Activated T-cell treated with anti-CD3 and anti-CD28 coated beads, Interleukin-2, amount 50 U/mL, for 48 hours (primary cell): ENCODE measurements at regions not wholly inside any gene's neighbourhood (a gene's known extent, or its start where the extent isn't known, plus 50 kb on each side); places are given as distances from the start of the nearest gene placed in this dataset.

Experiments
- DNase-seq, 2 experiments: peaks; one replicate each; pipeline ENCODE4 v3.0.0-alpha.2; 2020

DNA sequence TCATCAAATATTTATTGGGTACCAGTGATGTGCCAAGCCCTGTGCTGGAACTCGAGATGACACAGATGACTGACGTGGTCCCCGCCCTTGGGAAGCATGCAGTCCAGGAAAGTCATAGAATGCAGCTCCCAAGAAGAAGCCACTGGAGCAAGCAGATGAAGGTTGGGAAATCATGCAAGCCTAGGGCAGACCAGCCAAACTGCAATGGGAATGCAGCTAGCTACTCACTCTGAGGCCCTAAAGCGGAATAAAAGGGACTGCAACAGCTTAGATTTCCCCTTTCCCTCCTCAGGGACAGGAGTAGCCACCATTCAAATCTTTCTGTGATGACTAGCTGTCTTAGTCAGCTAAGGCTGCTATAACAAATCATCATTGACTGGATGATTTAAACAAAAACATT, 152.2 kb downstream of the MAFB start:
- DNase-seq: no peak

DNA sequence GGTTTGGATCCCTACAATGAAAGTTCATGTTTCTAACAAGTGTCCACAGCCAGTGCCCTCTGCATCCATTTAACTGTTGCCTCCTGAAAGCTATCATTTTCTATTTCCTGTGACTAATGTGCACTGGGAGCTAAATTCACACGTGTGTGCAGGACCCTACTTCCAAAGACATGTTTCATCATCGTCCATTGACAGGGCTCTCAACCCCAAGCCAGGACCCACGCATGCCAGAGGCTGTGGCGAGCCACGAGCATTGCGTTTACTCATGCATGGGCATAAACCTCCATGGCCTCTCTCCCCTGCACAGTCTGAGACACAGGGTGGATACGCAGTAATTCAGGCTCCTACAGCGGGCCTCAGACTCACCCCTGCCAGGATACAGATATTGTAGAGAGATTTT, 153.2 kb downstream of the MAFB start:
- DNase-seq: no peak

DNA sequence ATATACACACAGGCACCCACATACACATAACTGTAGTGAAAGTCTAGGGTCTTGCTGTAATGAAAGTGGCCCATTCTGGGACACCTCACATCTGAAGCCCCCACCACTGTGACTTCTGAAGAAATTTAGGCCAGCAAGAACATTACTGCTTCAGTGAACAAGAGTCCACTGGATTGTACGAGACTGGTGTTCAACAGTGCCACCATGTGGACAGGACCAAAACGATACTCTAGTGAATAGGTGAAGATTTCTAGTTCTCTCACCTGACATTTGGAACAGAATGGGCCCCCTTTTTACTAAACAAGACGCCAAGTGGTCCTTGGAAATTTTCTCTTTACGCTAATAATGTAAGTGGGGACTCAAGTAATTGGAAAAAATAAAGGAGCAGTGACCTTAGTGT, 156.9 kb downstream of the MAFB start:
- peak; percentile 31 to 35 for DNase-seq

DNA sequence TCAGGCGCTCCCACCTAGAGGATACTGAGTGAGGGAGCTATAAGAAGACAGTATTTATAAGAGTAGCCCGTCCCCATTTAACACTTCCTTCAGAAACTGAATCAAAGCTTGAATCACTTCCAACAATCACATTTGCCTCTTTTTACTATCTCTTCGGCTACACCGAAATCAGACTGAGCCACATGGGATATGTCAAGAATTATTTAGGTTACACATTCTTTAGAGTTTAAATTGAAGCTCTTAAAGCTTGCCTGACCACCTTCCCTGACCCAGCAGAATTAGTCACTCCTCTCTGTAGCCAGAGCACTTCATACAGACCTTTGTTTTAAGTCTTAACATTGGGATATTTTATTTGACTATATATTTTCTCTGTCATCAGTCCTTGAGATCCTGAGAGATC, 163.7 kb downstream of the MAFB start:
- DNase-seq: no peak

DNA sequence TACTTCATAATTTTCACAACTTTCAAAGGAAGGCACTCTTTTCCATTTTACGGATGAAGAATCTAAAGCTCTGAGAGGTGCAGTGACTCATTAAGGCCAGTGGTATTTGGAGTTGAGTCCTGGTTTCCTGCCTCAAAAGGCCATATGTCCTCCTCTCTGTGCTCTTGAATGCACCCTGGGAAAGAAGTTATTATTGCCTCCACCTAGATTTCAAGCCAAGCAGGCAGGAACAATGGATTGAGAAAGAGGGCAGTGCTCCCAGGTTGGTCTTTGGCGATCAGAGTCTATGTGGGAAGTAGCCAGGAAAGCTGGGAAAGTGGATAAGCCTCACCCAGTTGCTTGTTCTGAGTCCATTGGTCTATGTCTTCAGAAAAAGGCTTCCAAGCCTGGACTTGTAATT, 165.0 kb downstream of the MAFB start:
- no peak for DNase-seq

DNA sequence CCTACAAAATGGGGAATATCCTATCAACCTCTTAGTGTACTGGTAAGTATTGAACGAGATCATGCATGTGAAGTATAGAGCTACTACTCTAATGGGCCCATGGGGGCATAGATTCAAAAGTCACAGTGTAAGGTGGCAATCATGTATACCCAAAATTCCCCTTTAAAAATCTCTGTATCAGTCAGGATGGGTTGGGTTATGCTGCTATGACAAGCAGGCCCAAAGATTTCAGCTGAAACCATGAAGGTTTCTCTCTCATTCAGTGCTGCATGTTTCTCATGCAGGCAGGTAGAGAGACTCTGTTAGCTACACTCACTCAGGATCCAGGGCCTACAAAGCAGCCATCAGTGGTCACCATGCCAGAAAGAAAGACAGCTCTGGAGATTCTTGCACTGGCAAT, 166.6 kb downstream of the MAFB start:
- no peak for DNase-seq

DNA sequence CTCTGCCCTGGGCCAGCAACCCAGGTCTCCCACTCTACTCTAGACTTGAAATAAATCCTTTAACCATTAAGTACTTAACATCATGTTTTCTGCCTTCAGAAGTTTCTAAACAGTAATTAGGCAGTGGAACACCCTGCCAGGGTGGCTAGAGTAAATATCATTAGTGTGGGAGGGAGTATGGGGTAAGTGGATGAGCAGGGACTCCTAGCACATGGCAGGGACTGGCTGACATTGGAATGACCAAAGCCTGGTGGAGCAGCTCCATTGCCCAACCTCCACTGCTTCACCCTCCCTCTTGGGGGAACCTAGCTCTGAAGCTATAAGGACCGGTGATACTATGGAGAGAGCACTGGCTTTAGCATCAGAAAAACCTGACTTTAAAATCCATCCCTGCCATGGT, 167.1 kb downstream of the MAFB start:
- DNase-seq: no peak

DNA sequence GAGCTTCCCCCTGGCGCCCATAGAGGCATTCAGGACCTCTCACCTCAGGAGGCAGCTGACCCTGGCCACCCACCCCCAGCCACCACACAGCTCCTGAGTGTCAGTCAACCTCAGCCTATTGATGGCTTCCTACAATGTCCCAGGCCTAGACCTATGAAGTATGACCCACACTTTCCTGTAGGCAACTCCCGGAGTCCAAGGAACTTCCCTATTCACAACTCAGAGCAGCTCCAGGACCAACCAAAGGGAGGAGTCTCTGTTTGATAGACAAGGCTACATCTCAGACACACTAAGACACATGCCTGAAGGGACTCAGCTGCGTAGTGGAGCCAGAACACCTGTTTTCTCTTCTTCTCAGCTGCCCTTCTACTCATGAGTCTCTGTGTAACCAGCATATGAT, 169.1 kb downstream of the MAFB start:
- no peak for DNase-seq

DNA sequence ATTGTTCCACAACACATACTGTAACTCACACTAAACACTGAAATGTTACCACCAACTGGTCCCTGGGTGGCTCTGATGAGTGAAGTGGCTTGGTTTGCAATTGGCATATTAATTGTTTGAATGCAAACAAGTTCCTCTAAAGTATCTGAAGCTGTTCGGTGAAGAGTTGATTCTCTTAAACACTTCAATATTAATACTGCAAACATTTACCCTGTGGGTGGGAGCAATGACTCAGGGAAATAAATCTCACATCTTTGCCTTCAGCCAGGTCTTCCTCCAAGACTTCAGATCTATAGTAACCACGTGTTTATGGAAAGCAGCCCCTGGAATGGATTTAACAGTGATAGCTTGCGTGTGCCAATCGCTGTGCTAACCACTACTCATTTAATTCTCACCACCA, 176.0 kb downstream of the MAFB start:
- DNase-seq: no peak

DNA sequence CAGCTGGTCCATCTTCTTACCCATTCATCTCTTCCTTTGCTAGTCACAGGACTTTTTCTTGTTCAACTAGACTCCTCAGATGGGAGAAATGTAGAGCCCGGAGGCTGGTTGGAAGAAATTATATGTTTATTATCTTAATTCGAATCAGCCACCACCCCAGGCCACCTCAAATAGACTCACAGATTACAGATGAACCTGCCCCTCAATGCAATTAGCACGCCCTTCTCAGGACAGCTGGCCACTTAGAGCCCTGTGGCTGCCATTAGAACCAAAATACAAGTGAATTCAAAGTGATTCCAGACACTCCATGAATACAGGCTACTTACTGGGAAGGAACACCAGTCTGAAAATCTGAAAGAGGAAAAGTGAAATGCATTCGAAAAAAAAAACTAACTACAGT, 176.4 kb downstream of the MAFB start:
- no peak for DNase-seq

DNA sequence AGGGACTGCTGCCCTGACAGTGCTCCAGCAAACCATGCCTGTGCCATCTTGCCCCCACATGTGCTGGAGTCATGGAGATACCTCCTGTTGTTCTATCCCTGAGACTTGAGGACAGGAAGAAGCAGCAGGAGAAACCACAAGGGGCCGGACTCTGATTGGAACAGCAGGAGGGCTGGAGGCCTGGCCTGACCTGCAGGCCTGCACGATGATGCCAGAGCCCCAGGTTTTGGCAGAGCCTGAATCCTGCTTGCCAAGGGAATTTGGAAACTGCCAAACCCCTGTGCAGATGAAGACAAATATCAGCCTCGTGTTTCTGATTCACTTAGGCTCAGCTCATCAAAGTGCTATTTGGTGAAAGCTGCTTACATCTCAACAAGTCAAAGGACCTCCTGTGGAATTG, 177.6 kb downstream of the MAFB start:
- no peak for DNase-seq

DNA sequence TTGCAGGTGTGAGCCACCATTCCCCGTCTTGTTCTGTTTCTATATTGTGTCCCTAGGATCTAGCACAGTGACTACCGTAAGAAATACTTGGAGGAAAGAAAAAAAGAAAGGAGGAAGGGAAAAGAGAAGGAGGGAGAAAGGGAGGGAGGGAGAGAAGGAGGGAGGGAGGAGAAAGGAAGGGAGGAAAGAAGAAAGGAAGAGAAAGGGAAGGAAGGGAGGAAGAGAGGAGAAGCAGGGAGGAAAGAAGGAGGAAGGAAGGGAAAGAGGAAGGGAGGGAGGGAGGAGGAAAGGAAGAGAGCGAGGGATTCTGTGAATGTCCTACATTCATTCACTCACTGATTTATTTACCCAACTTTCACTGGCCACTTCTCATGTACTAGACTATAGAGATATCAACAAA, 178.4 kb downstream of the MAFB start:
- DNase-seq: no peak

DNA sequence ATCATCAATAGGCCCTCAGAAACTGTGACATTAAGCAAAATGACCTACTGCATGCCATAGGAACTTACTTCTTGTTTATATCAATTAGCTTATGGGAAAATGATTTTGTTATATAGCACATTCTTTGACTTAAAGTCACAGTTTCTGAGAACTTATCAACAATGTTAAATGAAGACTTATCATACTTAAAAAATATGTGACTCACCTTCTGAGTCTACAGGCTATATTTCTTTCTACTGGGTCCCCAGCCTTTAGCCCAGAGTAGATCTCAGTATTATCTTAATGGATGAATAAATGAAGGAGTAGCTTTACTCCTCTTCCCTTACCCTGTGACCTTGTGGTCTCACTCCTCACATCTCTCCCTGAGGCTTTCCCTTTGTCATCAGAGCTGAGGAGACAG, 180.2 kb downstream of the MAFB start:
- DNase-seq: no peak

DNA sequence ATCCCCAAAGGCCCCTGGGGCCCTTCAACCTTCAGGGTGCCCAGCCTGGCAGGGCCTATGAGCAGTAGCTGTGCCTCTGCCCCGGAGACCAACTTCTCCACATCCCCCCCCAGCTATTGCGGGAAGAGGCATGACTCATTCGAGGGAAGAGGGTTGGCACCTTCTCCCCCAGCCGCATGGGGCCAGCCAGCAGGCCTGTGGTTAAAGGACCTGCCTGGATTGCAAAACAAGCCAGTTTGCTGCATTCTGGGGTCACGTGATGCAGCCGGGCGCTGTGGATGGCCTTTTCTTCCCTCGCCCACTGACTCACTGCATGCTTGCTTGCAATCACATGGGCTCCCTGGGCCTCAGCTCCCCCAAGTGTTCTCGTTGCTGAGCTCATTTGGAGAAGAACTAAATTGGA, 182.5 kb downstream of the MAFB start:
- peak; percentile 21 to 31 for DNase-seq

DNA sequence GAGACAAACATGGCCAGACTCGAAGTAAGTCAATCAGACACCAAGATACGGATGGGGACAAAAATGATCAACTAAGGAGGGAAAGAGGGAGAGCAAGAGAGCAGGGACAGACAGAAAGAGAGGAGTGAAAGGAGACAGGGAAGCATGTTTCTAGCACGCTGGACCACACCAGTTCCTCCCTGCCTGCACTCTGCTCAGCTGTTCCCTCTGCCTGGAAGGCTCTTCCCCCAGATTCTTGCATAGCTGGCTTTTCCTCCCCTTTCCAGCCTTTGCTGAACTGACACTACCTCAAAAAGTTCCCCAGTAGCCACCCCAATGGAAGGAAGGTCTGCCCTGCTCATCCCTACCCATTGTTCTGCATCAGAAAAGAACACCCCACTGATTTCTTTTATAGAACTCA, 185.9 kb downstream of the MAFB start:
- no peak for DNase-seq

DNA sequence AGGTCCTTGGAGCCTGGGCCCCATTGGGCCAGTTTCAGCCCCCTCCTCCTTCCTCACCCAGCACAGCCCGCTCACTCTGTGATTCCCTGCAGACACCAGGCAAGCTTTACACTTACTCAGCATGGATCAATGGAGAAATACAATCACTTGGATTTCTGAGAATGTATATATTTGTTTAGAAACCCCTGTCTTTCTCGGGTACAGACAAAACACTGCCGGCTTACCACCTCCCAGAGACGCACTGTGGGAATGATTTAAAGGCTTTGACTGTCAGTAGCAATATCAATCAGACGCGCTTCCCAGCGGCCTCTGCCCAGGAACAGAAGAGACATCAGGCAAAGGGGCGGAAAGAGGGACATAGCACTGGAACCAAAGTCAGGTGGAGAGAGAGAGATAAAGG, 186.5 kb downstream of the MAFB start:
- DNase-seq: no peak

DNA sequence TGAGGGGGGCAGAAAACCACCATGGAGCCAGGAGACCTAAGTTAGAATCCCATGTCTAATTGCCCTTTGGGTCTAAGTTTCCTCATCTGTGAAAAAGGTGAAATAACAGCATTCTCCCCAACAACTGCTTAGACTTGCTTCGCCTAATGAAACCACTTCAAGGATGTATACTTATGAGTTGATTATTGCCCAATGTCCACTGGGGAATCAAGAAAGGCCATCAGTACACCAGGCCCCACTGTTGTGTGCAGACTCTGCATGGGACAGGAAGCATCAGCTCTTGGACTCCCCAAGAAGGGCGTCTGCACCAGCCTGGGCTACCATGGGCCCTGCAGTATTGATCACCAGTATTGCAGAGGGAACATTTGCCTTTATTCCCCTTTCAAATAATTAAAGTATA, 189.6 kb downstream of the MAFB start:
- DNase-seq: no peak

DNA sequence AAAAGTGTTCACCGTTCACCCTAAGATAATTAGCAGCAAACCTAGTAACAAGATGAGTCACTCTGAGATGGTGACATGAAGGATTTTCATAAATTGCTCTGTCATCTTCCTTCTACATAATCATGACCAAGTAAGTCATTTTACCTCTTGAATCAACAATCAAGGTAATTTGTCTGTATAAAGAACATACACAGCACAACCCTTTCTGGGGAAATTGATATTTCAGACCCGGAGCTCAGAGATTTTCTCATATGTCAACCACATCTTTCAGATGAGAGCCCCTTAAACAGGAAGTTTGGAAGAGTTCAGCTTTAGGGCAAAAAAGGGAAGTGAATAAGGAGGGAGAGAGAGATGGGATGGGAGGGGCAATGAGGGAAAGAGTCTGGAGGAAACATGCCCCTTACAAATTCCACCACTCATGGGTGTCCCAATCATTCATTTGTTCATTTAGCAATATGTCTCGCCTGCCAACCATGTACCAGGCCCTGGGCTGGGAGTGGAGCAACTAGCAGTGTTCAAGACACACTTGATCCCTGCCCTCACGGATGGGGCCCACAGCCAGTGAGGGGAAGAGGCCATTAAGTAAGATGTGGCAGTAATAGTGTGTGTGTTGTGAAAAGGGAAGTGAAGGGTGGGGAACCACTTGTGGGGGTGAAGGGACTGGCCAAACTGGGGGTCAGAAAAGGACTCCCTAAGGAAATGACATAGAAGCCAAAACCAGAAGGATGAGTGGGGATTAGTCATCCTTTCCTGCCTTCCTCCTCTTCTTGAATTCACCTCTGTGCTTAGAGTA, 190.9 kb downstream of the MAFB start:
- no peak for DNase-seq

DNA sequence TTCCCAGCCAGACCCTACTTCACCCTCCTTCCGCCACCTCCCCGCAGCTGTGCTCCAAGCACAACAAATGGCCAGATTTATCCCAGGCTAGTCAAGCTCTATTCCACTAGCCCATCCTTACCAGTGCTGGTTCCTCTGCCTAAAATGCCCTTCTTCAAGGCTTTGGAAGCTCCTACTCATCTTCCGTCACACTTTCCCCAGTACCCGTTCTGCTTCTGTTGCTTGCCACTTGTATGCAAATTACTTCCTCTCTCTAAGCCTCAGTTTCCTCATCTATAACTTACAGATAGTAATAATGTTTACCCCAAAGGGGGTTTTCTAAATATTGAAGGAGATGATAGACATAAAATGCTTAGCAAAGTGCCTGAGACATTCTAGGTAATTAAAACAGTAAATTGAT, 193.1 kb downstream of the MAFB start:
- no peak for DNase-seq

DNA sequence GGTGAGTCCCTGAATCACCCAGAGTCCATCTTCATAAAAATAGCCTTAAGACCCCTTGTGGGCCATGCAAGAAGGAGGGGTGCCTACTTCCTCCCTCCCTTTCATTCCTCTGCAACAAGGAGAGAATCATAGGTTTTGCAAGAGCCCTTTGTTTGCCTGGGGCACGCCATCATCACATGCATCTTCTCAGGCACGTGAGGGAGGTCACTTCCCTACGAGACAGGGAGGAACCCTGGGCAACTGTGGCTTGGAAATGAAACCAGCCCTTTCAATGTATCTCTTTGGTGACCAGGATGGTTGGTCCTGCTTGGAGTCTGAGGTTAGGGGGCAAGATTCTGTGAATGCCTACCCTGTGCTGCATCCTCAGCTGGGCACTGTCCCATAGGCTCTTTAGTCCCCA, 194.8 kb downstream of the MAFB start:
- no peak for DNase-seq

DNA sequence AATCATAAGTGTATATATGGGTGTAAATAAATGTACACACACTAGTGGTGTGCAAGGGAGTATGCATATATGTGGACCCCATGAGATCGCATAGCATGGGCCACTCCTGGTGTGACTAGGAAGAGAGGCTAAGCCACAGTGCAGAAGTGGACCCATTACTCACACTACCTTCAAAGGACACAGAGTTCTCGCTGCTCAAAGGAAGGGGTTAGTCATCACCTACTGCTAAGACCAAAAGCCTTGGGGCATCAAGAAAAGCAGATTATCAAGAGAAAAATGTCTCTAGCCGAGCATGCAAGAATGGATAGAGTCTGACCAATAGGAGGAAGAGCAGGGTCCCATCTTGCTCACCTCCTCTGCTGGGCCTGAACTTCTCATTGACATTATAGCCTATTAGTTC, 195.5 kb downstream of the MAFB start:
- no peak for DNase-seq

DNA sequence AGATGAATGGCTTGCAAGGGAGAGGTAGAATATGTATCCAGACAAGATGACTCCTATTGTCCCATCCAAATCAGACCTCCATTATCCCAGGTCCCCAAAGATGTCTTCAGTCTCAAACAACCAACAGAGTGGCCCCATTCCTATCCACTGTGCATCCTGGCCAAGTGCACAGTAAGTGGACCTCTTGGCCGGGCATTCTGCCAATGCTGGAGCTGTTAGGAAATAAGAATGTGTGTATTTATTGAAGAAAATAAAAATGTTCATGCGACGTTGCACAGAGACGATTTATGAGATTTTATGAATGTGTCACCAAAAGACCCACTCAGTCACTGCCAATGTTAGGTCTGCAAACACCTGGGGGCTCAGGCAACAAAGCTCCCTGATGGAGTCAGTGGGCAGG, 196.0 kb downstream of the MAFB start:
- DNase-seq: no peak

DNA sequence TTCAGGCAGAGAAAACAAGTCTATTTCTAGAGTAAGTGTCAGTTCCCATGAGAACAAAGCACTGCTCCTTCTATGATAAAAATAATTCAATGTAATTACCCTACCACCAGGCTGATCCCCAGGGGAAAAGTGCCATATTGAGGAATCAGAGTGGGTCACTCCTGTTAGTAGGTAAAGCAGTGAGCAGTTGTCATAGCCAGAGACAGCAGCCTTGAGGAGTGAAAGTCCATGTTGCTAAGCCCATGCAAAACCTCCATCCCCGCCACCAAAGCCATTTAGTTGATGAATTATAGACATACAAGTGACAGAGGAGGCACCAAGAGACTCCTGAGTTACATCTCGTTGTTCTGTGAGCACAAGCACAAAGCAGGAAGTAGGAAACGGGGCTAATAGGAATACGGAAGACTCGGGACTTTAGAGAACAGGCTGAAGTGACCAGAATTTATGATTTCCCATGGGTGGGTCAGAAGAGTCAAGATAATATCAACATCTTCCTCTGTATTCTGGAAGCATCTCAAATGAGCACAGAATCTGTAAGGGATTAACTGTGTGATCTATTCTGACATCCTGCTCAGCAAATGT, 197.9 kb downstream of the MAFB start:
- no peak for DNase-seq

DNA sequence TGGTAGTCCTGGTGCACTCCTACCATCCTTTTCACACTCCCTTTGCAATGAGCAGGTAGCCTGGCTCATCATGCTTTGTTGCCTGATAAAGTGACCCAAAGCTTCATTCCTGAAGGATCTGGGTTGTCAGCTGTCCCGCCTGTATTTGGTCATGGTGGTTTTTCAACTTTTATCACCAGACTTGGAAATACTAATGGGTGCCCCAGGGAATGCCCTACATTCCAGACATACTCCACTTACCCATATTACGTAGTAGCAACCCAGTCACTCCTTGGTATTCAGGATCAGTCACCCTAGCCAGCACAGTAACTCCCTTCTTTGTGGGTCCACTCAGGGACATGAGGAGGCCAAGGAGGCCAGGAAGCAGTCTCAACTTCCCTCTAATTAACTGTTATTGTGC, 199.2 kb downstream of the MAFB start:
- DNase-seq: no peak

DNA sequence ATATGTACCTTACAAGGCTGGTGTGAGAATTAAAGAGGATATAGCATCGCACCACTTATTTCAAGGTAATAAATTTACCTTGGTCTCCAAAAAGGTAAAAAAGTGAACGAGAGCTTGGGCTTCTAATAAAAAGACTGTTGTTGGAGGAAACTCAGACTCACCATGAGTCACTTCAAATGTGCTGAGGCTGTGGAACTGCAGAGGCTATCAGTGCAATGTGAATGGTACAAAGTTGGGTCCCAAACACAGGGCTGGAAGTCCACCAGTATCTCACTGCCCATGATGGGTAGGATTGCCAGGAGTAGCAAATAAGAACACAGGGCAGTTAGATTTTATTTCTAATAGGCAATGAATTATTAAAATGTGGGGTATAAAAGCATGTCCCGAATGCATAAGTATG, 200.6 kb downstream of the MAFB start:
- DNase-seq: no peak
